GM23338 (cell line): ENCODE measurements at regions not wholly inside any gene's neighbourhood (a gene's known extent, or its start where the extent isn't known, plus 50 kb on each side); places are given as distances from the start of the nearest gene placed in this dataset.
"Not testable (repeated sequence)": the region's sequence is repeated elsewhere in the genome, so short reads cannot be mapped to it uniquely, and the experiment has no call there.

Experiments
- ATAC-seq: fragments of 200-7000 bp; cut with Tn5 transposase; 3 replicates; pipeline ENCODE4 v1.9.1; 2020
- DNase-seq: peaks from one replicate; pipeline ENCODE4 v3.0.0-alpha.2; 2015; ENCODE audit warnings: low spot score
- H2AFZ ChIP-seq: fragments of 200-600 bp; sonication (generic); 2 replicates; pipeline ENCODE4 v1.8.0; 2016; ENCODE audit warnings: antibody characterized with exemption, mild to moderate bottlenecking, moderate library complexity
- H3F3A ChIP-seq: fragments of 200-600 bp; sonication (generic); replicated peaks from 2 replicates; pipeline ENCODE4 v1.8.0; 2017; ENCODE audit warnings: antibody characterized with exemption, mixed run types, low read depth
- H3K27ac ChIP-seq: fragments of 200-600 bp; sonication (generic); 2 replicates; pipeline ENCODE4 v1.6.1; 2016; ENCODE audit warnings: low read depth
- H3K27me3 ChIP-seq: fragments of 200-600 bp; sonication (generic); 2 replicates; pipeline ENCODE4 v1.8.0; 2016; ENCODE audit warnings: mild to moderate bottlenecking, mixed run types, moderate library complexity; ENCODE audit not compliant: insufficient read depth
- H3K36me3 ChIP-seq: fragments of 200-600 bp; sonication (generic); 2 replicates; pipeline ENCODE4 v1.8.0; 2016; ENCODE audit warnings: mild to moderate bottlenecking; ENCODE audit not compliant: insufficient read depth
- H3K4me1 ChIP-seq: fragments of 200-600 bp; sonication (generic); 2 replicates; pipeline ENCODE4 v1.8.0; 2016; ENCODE audit warnings: mild to moderate bottlenecking, moderate library complexity; ENCODE audit not compliant: insufficient read depth
- H3K4me2 ChIP-seq: fragments of 200-600 bp; sonication (generic); 2 replicates; pipeline ENCODE4 v1.7.1; 2017; ENCODE audit warnings: mixed run types
- H3K4me3 ChIP-seq: fragments of 200-600 bp; sonication (generic); 2 replicates; pipeline ENCODE4 v1.6.1; 2016; ENCODE audit warnings: mixed run types
- H3K79me2 ChIP-seq: fragments of 200-600 bp; sonication (generic); replicated peaks from 2 replicates; pipeline ENCODE4 v1.8.0; 2017; ENCODE audit warnings: mild to moderate bottlenecking; ENCODE audit not compliant: insufficient read depth
- H3K9me2 ChIP-seq: fragments of 200-600 bp; sonication (generic); 2 replicates; pipeline ENCODE4 v1.8.0; 2017; ENCODE audit not compliant: insufficient read depth
- H4K20me1 ChIP-seq: fragments of 200-600 bp; sonication (generic); replicated peaks from 2 replicates; pipeline ENCODE4 v1.8.0; 2017; ENCODE audit warnings: mild to moderate bottlenecking; ENCODE audit not compliant: insufficient read depth
- H3K27ac Mint-ChIP-seq: 2 replicates; pipeline ENCODE4 v1.8.0; 2020; ENCODE audit warnings: inconsistent platforms, mild to moderate bottlenecking, moderate library complexity, mixed read lengths
- H3K27me3 Mint-ChIP-seq: 3 replicates; pipeline ENCODE4 v1.8.0; 2022; ENCODE audit warnings: low read depth, mild to moderate bottlenecking, moderate library complexity, mixed read lengths, inconsistent platforms; ENCODE audit not compliant: insufficient read depth, poor library complexity
- H3K36me3 Mint-ChIP-seq: 3 replicates; pipeline ENCODE4 v1.8.0; 2021; ENCODE audit warnings: low read depth, mild to moderate bottlenecking, inconsistent platforms, moderate library complexity, mixed read lengths
- H3K4me1 Mint-ChIP-seq: 3 replicates; pipeline ENCODE4 v1.8.0; 2020; ENCODE audit warnings: mild to moderate bottlenecking, inconsistent platforms, mixed read lengths
- H3K4me3 Mint-ChIP-seq: 3 replicates; pipeline ENCODE4 v1.8.0; 2021; ENCODE audit warnings: moderate library complexity, mild to moderate bottlenecking, inconsistent platforms, mixed read lengths
- H3K9me3 Mint-ChIP-seq: 3 replicates; pipeline ENCODE4 v1.8.0; 2020; ENCODE audit warnings: moderate library complexity, mild to moderate bottlenecking, inconsistent platforms, mixed read lengths
- CREB1 ChIP-seq: fragments of 250-450 bp; sonication (Bioruptor Pico); IDR thresholded peaks from 2 replicates; pipeline ENCODE4 v1.5.0; 2020; ENCODE audit warnings: low read depth, mild to moderate bottlenecking, moderate library complexity
- EZH2phosphoT487 ChIP-seq: fragments of 200-600 bp; sonication (generic); IDR thresholded peaks from one replicate; pipeline ENCODE4 v1.8.1; 2018; ENCODE audit warnings: antibody characterized with exemption; ENCODE audit not compliant: unreplicated experiment
- JUNB ChIP-seq: IDR thresholded peaks from one replicate; pipeline ENCODE4 v1.6.1; 2016; ENCODE audit warnings: antibody characterized with exemption; ENCODE audit not compliant: unreplicated experiment
- ZNF114 ChIP-seq: fragments of 250-450 bp; sonication (Bioruptor Pico); IDR thresholded peaks from 2 replicates; pipeline ENCODE4 v1.5.0; 2020; ENCODE audit warnings: mild to moderate bottlenecking, moderate library complexity
- TF ChIP-seq, protein P1 (sequence below), 2 experiments: fragments of 200-600 bp in 1 of 2; sonication (generic) in 1 of 2; conservative IDR thresholded peaks; 2 replicates each; pipeline versions ENCODE4 v1.5.1 to v1.6.1; 2016 to 2017; ENCODE audit warnings: antibody characterized with exemption in 2 of 2, low read depth in 2 of 2, mild to moderate bottlenecking in 2 of 2, moderate library complexity in 1 of 2
- TF ChIP-seq, protein P2 (sequence below): IDR thresholded peaks from one replicate; pipeline ENCODE4 v1.6.1; 2018; ENCODE audit warnings: antibody characterized with exemption; ENCODE audit not compliant: unreplicated experiment
- TF ChIP-seq, protein P3 (sequence below): IDR thresholded peaks from 2 replicates; pipeline ENCODE4 v1.6.1; 2016; ENCODE audit warnings: antibody characterized with exemption

DNA sequence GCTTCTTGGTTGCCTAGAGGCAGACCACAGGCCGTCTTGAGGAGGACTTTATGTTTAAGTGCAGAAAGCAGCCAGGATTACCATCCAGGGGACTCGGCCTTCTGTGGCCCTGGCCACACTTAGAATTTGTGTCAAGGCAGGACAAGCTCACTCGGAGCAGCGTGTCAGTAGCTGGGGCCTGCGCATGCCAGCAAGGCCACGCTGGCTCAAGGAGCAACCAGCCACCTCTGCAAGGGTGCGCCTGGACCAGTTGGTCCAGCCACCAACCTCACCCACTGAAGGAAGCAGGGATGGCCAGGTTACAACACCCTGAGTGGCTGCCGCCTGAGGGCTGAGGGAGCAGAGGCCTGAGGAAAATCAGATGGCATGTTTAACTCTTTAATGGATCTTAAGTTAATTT, 105.7 kb downstream of the CCDC74A start:
- H3K79me2 ChIP-seq, H3K4me3 ChIP-seq, ATAC-seq, H3K27me3 ChIP-seq, H3K4me3 Mint-ChIP-seq, H3K36me3 ChIP-seq, H3K4me1 ChIP-seq, H3K9me2 ChIP-seq, H3K27ac ChIP-seq, H2AFZ ChIP-seq, H4K20me1 ChIP-seq, H3K4me1 Mint-ChIP-seq, H3F3A ChIP-seq, H3K9me3 Mint-ChIP-seq, H3K36me3 Mint-ChIP-seq, H3K27me3 Mint-ChIP-seq, H3K27ac Mint-ChIP-seq, H3K4me2 ChIP-seq, DNase-seq: not testable (repeated sequence)

DNA sequence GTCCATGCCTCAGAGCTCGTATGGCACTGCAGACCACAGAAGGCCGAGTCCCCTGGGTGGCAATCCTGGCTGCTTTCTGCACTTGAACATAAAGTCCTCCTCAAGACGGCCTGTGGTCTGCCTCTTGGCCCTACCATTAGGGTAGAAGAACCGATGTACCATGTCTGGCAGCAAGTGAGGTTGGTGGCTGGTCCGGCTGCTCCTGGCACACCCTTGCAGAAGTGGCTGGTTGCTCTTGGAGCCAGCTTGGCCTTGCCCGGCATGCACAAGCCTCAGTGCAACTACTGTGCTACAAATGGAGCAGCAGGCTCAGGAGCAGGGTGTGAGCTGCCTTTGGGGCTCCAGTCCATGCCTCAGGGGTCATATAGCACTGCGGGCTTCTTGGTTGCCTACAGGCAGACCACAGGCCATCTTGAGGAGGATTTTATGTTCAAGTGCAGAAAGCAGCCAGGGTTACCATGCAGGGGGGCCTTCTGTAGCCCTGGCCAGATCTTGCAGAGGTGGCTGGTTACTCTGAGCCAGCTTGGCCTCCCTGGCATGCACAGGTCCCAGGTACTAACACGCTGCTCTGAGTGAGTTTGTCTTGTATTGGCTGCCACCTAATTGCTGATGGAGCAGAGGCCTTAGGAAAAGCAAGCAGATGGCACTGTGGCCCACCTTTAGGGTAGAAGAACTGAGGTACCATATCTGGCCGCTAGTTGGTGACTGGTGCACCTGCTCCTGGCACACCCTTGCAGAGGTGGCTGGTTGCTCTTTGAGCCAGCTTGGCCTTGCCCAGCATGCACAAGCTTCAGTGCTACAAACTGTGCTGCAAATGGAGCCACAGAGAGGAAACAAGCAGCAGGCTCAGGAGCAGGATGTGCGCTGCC, 106.4 kb downstream of the CCDC74A start:
- not testable (repeated sequence) for H3K27me3 Mint-ChIP-seq, H2AFZ ChIP-seq, H3K27me3 ChIP-seq, H3K79me2 ChIP-seq, H3K27ac Mint-ChIP-seq, H3K9me2 ChIP-seq, H3K4me3 ChIP-seq, H3K27ac ChIP-seq, ATAC-seq, H3F3A ChIP-seq, H4K20me1 ChIP-seq, H3K4me3 Mint-ChIP-seq, H3K36me3 Mint-ChIP-seq, H3K4me1 Mint-ChIP-seq, H3K4me2 ChIP-seq, H3K36me3 ChIP-seq, H3K4me1 ChIP-seq, H3K9me3 Mint-ChIP-seq
- TF ChIP-seq, protein P1, sequence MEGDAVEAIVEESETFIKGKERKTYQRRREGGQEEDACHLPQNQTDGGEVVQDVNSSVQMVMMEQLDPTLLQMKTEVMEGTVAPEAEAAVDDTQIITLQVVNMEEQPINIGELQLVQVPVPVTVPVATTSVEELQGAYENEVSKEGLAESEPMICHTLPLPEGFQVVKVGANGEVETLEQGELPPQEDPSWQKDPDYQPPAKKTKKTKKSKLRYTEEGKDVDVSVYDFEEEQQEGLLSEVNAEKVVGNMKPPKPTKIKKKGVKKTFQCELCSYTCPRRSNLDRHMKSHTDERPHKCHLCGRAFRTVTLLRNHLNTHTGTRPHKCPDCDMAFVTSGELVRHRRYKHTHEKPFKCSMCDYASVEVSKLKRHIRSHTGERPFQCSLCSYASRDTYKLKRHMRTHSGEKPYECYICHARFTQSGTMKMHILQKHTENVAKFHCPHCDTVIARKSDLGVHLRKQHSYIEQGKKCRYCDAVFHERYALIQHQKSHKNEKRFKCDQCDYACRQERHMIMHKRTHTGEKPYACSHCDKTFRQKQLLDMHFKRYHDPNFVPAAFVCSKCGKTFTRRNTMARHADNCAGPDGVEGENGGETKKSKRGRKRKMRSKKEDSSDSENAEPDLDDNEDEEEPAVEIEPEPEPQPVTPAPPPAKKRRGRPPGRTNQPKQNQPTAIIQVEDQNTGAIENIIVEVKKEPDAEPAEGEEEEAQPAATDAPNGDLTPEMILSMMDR (conservative IDR thresholded peaks at IDR 0.05; ENCODE audit: low read depth in 2 of 2): peak in 1 of 2 experiments; percentile 29; a peak in 1 of 4 replicates
- peak; percentile 13 for DNase-seq

DNA sequence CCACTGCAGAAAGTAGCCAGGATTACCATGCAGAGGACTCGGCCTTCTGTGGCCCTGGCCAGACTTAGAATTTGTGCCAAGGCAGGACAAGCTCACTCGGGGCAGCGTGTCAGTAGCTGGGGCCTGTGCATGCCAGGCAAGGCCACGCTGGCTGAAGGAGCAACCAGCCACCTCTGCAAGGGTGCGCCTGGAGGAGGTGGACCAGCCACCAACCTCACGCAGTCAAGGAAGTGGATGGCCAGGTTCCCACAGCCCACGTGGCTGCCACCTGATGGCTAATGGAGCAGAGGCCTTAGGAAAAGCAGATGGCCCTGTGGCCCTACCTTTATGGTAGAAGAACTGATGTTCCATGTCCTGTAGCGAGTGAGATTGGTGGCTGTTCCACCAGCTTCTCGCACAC, 107.9 kb downstream of the CCDC74A start:
- H4K20me1 ChIP-seq: no peaks in the 10 kb centered on the region
- Mint-ChIP-seq H3K27me3 (no peaks in the 10 kb centered on the region), H3K36me3 (no peaks in the 10 kb centered on the region), H3K4me1 (no peaks in the 10 kb centered on the region), H3K27ac (no peak overlapping the region), H3K4me3 (no peak overlapping the region), H3K9me3 (no peaks in the 10 kb centered on the region; the same call in 2 of the 3 replicates)
- no peaks in the 10 kb centered on the region for H3K79me2 ChIP-seq
- H3K4me1 ChIP-seq: no peaks in the 10 kb centered on the region
- DNase-seq (no peak), ATAC-seq (no peak)
- no peaks in the 10 kb centered on the region for H3K36me3 ChIP-seq
- H3K9me2 ChIP-seq: no peaks in the 10 kb centered on the region
- H3K27ac ChIP-seq: no peak overlapping the region
- H3K4me2 ChIP-seq: no peak overlapping the region
- H3K4me3 ChIP-seq: no peak overlapping the region
- no peaks in the 10 kb centered on the region for H3K27me3 ChIP-seq
- TF ChIP-seq, protein P2, sequence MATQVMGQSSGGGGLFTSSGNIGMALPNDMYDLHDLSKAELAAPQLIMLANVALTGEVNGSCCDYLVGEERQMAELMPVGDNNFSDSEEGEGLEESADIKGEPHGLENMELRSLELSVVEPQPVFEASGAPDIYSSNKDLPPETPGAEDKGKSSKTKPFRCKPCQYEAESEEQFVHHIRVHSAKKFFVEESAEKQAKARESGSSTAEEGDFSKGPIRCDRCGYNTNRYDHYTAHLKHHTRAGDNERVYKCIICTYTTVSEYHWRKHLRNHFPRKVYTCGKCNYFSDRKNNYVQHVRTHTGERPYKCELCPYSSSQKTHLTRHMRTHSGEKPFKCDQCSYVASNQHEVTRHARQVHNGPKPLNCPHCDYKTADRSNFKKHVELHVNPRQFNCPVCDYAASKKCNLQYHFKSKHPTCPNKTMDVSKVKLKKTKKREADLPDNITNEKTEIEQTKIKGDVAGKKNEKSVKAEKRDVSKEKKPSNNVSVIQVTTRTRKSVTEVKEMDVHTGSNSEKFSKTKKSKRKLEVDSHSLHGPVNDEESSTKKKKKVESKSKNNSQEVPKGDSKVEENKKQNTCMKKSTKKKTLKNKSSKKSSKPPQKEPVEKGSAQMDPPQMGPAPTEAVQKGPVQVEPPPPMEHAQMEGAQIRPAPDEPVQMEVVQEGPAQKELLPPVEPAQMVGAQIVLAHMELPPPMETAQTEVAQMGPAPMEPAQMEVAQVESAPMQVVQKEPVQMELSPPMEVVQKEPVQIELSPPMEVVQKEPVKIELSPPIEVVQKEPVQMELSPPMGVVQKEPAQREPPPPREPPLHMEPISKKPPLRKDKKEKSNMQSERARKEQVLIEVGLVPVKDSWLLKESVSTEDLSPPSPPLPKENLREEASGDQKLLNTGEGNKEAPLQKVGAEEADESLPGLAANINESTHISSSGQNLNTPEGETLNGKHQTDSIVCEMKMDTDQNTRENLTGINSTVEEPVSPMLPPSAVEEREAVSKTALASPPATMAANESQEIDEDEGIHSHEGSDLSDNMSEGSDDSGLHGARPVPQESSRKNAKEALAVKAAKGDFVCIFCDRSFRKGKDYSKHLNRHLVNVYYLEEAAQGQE: no peak
- no peak for TF ChIP-seq JUNB
- no peak for TF ChIP-seq EZH2phosphoT487
- TF ChIP-seq, protein P3, sequence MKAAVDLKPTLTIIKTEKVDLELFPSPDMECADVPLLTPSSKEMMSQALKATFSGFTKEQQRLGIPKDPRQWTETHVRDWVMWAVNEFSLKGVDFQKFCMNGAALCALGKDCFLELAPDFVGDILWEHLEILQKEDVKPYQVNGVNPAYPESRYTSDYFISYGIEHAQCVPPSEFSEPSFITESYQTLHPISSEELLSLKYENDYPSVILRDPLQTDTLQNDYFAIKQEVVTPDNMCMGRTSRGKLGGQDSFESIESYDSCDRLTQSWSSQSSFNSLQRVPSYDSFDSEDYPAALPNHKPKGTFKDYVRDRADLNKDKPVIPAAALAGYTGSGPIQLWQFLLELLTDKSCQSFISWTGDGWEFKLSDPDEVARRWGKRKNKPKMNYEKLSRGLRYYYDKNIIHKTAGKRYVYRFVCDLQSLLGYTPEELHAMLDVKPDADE: no peak
- no peak for TF ChIP-seq CREB1 (CRISPR knock-in tag)
- TF ChIP-seq ZNF114 (CRISPR knock-in tag): no peak
- no peak overlapping the region for H2AFZ ChIP-seq
- no peaks in the 10 kb centered on the region for H3F3A ChIP-seq

DNA sequence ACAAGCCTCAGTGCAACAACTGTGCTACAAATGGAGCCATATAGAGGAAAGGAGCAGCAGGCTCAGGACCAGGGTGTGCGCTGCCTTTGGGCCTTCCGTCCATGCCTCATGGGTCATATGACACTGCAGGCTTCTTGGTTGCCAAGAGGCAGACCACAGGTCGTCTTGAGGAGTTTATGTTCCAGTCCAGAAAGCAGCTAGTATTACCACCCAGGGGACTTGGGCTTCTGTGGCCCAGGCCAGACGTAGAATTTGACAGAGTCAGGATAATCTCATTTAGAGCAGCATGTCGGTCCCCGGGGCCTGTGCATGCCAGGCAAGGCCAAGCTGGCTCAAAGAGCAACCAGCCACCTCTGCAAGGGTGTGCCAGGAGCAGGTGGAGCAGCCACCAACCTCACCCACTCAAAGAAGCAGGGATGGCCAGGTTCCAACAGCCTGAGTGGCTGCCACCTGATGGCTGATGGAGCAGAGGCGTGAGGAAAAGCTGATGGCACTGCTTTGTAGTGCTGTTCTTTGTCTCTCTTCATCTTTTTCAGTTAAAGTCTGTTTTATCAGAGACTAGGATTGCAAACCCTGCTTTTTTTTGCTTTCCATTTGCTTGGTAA, 109.1 kb downstream of the CCDC74A start:
- H3K9me3 Mint-ChIP-seq, H3K27ac Mint-ChIP-seq, H3K4me1 ChIP-seq, H3K79me2 ChIP-seq, H4K20me1 ChIP-seq, H3K36me3 Mint-ChIP-seq, H3K4me2 ChIP-seq, H3K9me2 ChIP-seq, H3K27ac ChIP-seq, H3K27me3 ChIP-seq, H3F3A ChIP-seq, H3K4me3 ChIP-seq, DNase-seq, H3K36me3 ChIP-seq, ATAC-seq, H3K4me3 Mint-ChIP-seq, H3K27me3 Mint-ChIP-seq, H3K4me1 Mint-ChIP-seq, H2AFZ ChIP-seq: not testable (repeated sequence)
